ENCODE measurements at regions not wholly inside any gene's neighbourhood (a gene's known extent, or its start where the extent isn't known, plus 50 kb on each side); places are given as distances from the start of the nearest gene placed in this dataset.

- TF ChIP-seq POLR2A (IDR thresholded peaks at IDR 0.05) (no peak), CTCF (IDR thresholded peaks at IDR 0.05) (no peak), POLR2AphosphoS5 (IDR thresholded peaks at IDR 0.05) (no peak), EP300 (IDR thresholded peaks at IDR 0.05) (no peak)
These were observed 104.5 kb upstream of the CELF4 start for GRCh38 chr18:37669991-37670534.

Measured in sigmoid colon (tissue), 4 donors.